NCI-H510A treated with DMSO at 0.1 percent for 48 hours (cell line): ENCODE measurements at regions not wholly inside any gene's neighbourhood (a gene's known extent, or its start where the extent isn't known, plus 50 kb on each side); places are given as distances from the start of the nearest gene placed in this dataset.

Experiments used
- DNase-seq: peaks from one replicate; lab custom pipeline; 2025; lab: John Stamatoyannopoulos, UW

- DNase-seq = no peak
Observed at GRCh38 chr12:124428792-124429281, 133.9 kb downstream of the RFLNA start.

GRCh38 chr12:124428136-124428791 is 133.4 kb downstream of the RFLNA start:
- no peak for DNase-seq

GRCh38 chr12:124426594-124427555 is 132.0 kb downstream of the RFLNA start:
- DNase-seq = no peak

- DNase-seq = no peak
Observed at GRCh38 chr12:124425667-124426066, 130.8 kb downstream of the RFLNA start.

- DNase-seq = no peak
Observed at GRCh38 chr12:124424516-124424905, 129.6 kb downstream of the RFLNA start.

GRCh38 chr12:124423761-124424515 is 129.0 kb downstream of the RFLNA start:
- no peak for DNase-seq

- peak; percentile 72 for DNase-seq
Observed at GRCh38 chr12:124422570-124423523, 128.0 kb downstream of the RFLNA start.

GRCh38 chr12:124422142-124422569 is 127.3 kb downstream of the RFLNA start:
- DNase-seq = peak; percentile 92

GRCh38 chr12:124420996-124421674 is 126.2 kb downstream of the RFLNA start:
- DNase-seq = no peak

- no peak for DNase-seq
Observed at GRCh38 chr12:124420041-124420995, 125.4 kb downstream of the RFLNA start.

GRCh38 chr12:124419292-124420040 is 124.6 kb downstream of the RFLNA start:
- no peak for DNase-seq

- no peak for DNase-seq
Observed at GRCh38 chr12:124418791-124419190, 123.9 kb downstream of the RFLNA start.

- DNase-seq = no peak
Observed at GRCh38 chr12:124418156-124418555, 123.3 kb downstream of the RFLNA start.

GRCh38 chr12:124416516-124417395 is 121.9 kb downstream of the RFLNA start:
- DNase-seq = no peak

GRCh38 chr12:124415064-124415463 is 120.2 kb downstream of the RFLNA start:
- no peak for DNase-seq

- DNase-seq = no peak
Observed at GRCh38 chr12:124413915-124414314, 119.0 kb downstream of the RFLNA start.

GRCh38 chr12:124413401-124413800 is 118.5 kb downstream of the RFLNA start:
- no peak for DNase-seq

GRCh38 chr12:124412646-124413015 is 117.7 kb downstream of the RFLNA start:
- DNase-seq = no peak
